ENCODE measurements at regions not wholly inside any gene's neighbourhood (a gene's known extent, or its start where the extent isn't known, plus 50 kb on each side); places are given as distances from the start of the nearest gene placed in this dataset.

GRCh38 chr20:22322513-22322912 lies 261.9 kb downstream of the FOXA2 start:
- no peak for TF ChIP-seq CTCF (IDR thresholded peaks at IDR 0.05)
- no peak for TF ChIP-seq POLR2A (IDR thresholded peaks at IDR 0.05)
- TF ChIP-seq POLR2AphosphoS5 (IDR thresholded peaks at IDR 0.05), result no peak
- no peak for TF ChIP-seq EP300 (IDR thresholded peaks at IDR 0.05)

Data from upper lobe of left lung (tissue), 4 donors.